HUES48 (cell line): ENCODE measurements at regions not wholly inside any gene's neighbourhood (a gene's known extent, or its start where the extent isn't known, plus 50 kb on each side); places are given as distances from the start of the nearest gene placed in this dataset.
"Not testable (repeated sequence)": the region's sequence is repeated elsewhere in the genome, so short reads cannot be mapped to it uniquely, and the experiment has no call there.

Experiments
- H3K27ac ChIP-seq: one replicate; pipeline ENCODE4 v1.7.0; 2013; ENCODE audit warnings: low read depth, low read length, inconsistent platforms
- H3K27me3 ChIP-seq: 2 replicates; pipeline ENCODE4 v1.6.1; 2013; ENCODE audit warnings: mild to moderate bottlenecking, low read length; ENCODE audit not compliant: control insufficient read depth, insufficient read depth
- H3K36me3 ChIP-seq: 2 replicates; pipeline ENCODE4 v1.6.1; 2013; ENCODE audit warnings: low read length; ENCODE audit not compliant: control insufficient read depth, insufficient read depth
- H3K4me1 ChIP-seq: 2 replicates; pipeline ENCODE4 v1.6.1; 2013; ENCODE audit warnings: mild to moderate bottlenecking, low read length; ENCODE audit not compliant: control insufficient read depth, insufficient read depth
- H3K4me3 ChIP-seq: 2 replicates; pipeline ENCODE4 v1.5.1; 2013; ENCODE audit warnings: mild to moderate bottlenecking, low read depth, low read length
- H3K9ac ChIP-seq: 2 replicates; pipeline ENCODE4 v1.6.1; 2013; ENCODE audit warnings: mild to moderate bottlenecking, low read depth, low read length, moderate library complexity
- H3K9me3 ChIP-seq: 2 replicates; pipeline ENCODE4 v1.6.1; 2013; ENCODE audit warnings: low read length; ENCODE audit not compliant: control insufficient read depth, insufficient read depth

DNA sequence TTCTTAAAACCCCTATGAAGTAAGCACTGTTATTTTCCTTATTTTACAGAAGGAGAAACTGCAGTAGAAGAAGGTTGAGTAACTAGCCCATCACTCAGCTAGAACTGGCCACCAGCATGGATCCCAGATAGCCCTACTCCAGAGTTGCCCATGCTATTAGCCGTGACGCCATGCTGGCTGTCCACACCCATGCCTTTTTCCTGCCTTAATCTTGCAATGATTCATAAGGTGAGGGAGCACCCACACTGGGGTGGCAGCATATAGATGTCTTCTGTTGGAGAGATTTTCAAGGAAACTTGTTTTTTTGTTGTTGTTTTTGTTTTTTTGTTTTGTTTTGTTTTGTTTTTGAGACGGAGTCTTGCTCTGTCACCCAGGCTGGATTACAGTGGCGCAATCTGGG is 204.1 kb upstream of the HAAO start:
- no peaks in the 10 kb centered on the region for H3K27me3 ChIP-seq
- H3K9me3 ChIP-seq = peaks cover 4% of the 10 kb centered on the region
- H3K36me3 ChIP-seq = no peaks in the 10 kb centered on the region
- H3K9ac ChIP-seq = no peak overlapping the region
- no peak overlapping the region for H3K4me3 ChIP-seq
- no peak overlapping the region for H3K27ac ChIP-seq
- H3K4me1 ChIP-seq = no peaks in the 10 kb centered on the region

DNA sequence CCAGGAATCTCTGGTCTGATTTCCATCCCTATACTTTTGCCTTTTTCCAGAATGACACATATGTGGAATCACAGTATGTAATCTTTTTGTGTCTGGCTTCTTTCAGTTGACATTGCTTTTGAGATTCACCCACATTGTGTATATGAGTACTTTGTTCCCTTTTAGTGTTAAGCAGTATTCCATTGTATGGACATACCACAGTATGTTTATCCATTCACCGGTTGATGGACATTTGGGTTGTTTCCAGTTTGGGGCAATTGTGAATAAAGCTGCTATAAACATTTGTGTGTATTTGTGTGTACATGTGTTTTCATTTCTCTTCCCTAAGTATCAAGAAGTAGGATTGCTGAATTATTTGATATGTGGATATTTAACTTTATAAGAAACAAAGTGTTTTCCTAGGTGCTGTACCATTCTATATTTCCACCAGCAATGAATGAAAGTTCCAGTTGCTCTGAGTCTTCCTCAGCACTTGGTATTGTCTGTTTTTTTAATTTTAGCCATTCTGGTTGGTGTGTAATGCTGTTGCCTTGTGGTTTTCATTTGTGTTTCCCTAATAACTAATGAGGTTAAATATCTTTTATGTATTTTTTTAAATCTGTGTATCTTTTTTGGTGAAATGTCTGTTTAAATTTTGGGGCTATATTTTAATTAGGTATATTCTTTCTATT is 203.5 kb upstream of the HAAO start:
- Histone ChIP-seq H3K9ac (no peak overlapping the region), H3K9me3 (peaks cover 4% of the 10 kb centered on the region), H3K4me3 (no peak overlapping the region), H3K36me3 (no peaks in the 10 kb centered on the region), H3K27ac (no peak overlapping the region), H3K4me1 (no peaks in the 10 kb centered on the region), H3K27me3 (no peaks in the 10 kb centered on the region)

DNA sequence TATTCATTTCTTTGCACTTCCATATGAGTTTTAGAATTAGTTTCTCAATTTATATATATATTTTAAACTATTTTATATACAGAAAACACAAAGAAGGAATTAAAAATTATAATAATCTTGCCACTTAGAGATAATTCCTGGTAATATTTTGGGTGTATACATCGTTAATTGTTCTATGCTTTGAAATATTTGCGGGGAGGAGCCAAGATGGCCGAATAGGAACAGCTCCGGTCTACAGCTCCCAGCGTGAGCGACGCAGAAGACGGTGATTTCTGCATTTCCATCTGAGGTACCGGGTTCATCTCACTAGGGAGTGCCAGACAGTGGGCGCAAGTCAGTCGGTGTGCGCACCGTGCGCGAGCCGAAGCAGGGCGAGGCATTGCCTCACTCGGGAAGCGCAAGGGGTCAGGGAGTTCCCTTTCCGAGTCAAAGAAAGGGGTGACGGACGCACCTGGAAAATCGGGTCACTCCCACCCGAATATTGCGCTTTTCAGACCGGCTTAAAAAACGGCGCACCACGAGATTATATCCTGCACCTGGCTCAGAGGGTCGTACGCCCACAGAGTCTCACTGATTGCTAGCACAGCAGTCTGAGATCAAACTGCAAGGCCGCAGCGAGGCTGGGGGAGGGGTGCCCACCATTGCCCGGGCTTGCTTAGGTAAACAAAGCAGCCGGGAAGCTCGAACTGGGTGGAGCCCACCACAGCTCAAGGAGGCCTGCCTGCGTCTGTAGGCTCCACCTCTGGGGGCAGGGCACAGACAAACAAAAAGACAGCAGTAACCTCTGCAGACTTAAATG is 197.1 kb upstream of the HAAO start:
- H3K27ac ChIP-seq = not testable (repeated sequence)

DNA sequence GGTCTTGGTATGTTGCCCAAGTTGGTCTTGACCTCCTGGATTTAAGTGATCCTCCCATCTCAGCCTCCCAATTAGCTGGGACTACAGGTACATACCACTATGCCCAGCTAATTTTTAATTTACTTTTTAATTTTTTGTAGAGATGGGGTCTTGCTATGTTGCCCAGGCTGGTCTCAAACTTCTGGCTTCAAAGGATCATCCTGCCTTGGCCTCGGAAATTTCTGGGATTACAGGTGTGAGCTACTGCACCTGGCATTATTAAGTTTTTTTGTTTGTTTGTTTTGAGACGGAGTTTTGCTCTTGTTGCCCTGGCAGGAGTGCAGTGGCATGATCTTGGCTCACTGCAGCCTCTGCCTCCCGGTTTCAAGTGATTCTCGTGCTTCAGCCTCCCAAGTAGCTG is 195.7 kb upstream of the HAAO start:
- H3K27me3 ChIP-seq, H3K27ac ChIP-seq: not testable (repeated sequence)

More for the DNA sequence above, 197.1 kb upstream of the HAAO start:
- not testable (repeated sequence) for H3K36me3 ChIP-seq, H3K4me3 ChIP-seq, H3K4me1 ChIP-seq, H3K9ac ChIP-seq, H3K27me3 ChIP-seq, H3K9me3 ChIP-seq

DNA sequence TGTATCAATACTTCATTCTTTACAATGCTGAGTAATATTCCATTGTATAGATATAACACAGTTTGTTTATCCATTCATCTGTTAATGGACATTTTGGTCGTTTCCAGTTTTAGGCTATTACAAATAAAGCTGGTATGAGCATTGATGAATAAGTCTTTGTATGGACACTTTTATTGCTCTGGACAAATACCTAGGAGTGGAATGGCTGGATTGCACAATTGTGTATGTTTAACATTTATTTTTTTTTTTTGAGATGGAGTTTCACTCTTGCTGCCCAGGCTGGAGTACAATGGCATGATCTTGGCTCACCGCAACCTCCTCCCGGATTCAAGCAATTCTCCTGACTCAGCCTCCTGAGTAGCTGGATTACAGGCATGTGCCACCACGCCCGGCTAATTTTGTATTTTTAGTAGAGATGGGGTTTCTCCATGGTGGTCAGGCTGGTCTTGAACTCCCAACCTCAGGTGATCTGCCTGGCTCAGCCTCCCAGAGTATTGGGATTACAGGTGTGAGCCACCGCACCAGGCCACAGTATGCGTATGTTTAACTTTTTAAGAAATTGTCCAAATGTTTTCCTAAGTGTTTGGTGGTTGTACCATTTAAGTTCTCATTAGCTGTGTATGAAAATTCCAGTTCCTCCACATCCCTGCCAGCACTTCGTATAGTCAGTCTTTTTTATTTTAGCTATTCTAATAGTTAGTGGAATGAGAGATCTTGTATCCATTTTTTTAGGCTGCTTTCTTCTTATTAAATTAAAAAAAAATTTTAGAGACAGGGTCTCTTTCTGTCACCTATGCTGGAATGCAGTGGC is 194.9 kb upstream of the HAAO start:
- Histone ChIP-seq H3K9ac (no peak overlapping the region), H3K27me3 (no peaks in the 10 kb centered on the region), H3K27ac (no peak overlapping the region), H3K4me1 (no peaks in the 10 kb centered on the region), H3K9me3 (no peaks in the 10 kb centered on the region), H3K4me3 (no peak overlapping the region), H3K36me3 (no peaks in the 10 kb centered on the region)

More for the DNA sequence above, 195.7 kb upstream of the HAAO start:
- not testable (repeated sequence) for H3K9me3 ChIP-seq, H3K4me1 ChIP-seq, H3K36me3 ChIP-seq, H3K4me3 ChIP-seq, H3K9ac ChIP-seq

DNA sequence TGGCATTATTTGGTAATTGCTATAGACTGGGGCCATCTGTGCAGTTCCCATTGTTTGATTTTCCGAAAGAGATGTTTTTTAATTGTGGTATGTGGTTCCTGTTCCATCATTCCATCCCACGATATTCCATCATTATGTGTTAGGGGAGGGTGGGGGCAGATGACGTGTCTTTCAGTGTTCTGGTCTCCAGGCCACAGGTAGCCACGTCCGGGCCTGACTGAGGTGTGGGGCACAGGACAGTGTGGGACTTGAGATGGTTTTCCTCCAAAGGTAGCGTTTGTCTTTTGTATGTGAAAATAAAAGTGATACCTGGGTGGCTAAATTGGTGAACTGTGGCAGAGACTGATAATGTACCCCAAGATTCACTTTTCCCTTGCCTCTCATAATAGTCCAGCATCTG is 192.2 kb upstream of the HAAO start:
- no peak overlapping the region for H3K9ac ChIP-seq
- no peaks in the 10 kb centered on the region for H3K4me1 ChIP-seq
- H3K27me3 ChIP-seq = no peaks in the 10 kb centered on the region
- no peaks in the 10 kb centered on the region for H3K9me3 ChIP-seq
- no peaks in the 10 kb centered on the region for H3K36me3 ChIP-seq
- no peak overlapping the region for H3K27ac ChIP-seq
- H3K4me3 ChIP-seq = no peak overlapping the region

DNA sequence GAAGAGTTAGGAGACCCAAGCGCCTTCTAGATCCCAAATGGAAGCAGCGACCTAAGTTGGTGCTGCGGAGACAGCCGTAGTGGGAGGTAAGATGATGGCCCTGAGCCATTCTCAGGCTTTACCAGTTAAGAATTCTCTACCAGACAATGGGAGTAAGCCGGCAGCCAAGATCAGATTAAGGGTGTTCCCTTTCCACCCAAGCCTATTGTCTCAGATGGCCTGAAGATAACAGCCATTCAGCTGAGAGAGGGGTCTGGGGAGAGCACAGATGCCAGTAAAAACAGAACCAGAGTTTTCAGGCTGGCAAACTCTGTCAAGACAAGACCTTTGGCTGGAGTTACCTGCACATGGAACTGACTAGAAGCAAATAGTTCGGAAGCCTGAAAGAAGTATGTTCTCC is 191.7 kb upstream of the HAAO start:
- Histone ChIP-seq H3K4me1 (no peaks in the 10 kb centered on the region), H3K9me3 (no peaks in the 10 kb centered on the region), H3K4me3 (no peak overlapping the region), H3K27me3 (no peaks in the 10 kb centered on the region), H3K27ac (no peak overlapping the region), H3K9ac (no peak overlapping the region), H3K36me3 (no peaks in the 10 kb centered on the region)

DNA sequence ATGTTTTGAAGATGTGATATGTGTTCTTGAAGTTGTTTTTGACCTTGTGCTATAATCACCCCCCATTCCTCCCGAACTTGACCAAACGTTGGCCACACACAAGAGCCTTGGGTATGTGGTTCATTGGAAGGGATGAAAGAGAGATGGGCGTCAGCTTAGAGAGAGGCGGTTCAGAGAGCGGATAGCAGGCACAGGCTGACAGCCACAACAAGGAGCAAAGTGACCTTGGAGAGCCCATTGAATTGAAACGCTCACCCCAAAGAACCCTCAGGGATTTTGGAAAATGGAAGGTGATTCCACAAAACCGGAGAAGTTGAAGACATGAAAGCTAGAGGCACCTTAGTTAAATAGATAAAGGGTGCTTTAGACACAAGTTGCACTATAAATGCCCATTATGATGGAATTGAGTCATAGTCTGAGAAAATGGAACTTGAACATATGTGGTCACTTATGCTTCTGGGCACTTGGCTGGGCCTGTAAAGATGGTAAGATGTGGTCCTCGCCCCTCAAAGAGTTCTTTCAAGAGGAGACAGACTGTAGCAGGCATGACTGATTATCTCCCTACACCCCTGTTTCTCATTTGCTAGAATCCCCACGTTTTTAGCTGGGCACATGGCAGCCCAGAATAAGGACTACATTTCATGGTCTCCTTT is 188.5 kb upstream of the HAAO start:
- H3K27me3 ChIP-seq = no peaks in the 10 kb centered on the region

DNA sequence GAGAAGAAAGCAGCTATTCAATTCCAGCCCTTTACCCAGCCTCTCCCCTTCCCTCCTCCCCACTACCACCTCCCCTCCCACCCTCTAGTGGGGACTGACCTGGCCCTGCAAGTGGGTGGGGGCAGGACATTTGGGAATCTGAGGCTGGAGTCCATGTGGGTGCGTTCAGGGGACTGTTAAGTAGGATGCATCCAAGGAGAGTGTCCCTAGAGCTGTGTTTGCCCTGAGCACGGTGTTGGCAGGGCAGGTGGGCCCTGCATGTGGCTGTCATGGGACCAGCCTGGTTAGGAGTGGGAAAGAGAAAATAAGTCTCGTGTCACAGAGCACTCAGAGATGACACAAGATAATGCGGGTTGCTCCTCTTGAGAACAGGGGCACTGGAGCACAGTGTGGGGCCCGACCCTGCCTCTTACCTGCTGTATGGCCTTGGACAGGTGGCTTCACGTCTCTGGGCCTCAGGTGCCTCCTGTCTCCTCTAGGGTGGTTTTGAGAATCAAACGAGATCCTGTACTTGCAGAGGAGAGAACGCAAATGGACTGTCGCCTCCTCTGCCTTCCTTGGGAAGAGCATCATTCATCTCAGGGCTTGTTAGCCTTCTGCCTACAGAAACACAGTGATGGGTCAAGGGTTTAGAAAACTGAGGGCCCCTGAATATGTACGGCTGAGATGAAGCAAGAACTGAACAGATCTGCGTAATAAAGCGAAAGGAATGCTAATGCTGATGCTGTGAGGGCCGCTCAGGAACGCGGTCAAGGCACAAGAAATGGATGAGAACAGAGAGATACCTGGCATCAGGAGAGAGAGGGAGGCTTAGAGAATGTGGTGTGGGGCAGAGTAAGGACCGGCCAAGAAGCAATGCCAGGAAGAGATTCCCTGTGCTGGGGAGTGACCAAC is 187.7 kb upstream of the HAAO start:
- Histone ChIP-seq H3K27me3 (no peaks in the 10 kb centered on the region), H3K9me3 (no peaks in the 10 kb centered on the region), H3K9ac (no peak overlapping the region), H3K36me3 (no peaks in the 10 kb centered on the region), H3K4me1 (no peaks in the 10 kb centered on the region; the same call in 1 of the 2 replicates), H3K4me3 (no peak overlapping the region), H3K27ac (no peak overlapping the region)

More for the DNA sequence above, 188.5 kb upstream of the HAAO start:
- Histone ChIP-seq H3K9me3 (no peaks in the 10 kb centered on the region), H3K36me3 (no peaks in the 10 kb centered on the region), H3K4me1 (no peaks in the 10 kb centered on the region), H3K9ac (no peak overlapping the region), H3K4me3 (no peak overlapping the region), H3K27ac (no peak overlapping the region)

DNA sequence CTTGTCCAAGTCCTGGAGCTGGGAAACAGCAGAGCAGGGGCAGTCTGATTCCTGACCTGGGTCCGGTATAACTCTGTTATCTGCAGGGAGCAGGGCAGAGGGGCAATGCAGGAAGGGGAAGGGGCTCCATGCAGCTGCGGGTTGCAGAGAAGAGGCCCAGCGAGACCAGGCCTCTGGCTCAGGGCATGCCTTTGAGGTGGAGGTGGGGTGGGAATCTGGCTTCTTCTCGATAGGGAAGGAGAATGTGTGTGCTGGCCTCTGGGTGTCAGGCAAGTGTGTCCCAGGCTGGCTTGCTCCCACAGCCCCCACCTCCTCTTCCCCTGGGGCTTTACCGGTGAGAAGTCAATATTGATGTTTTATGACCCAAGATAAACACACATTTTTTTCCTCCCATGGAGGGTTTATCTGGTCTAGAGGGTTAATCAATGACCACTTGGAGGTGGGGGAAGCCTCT is 187.1 kb upstream of the HAAO start:
- H3K9ac ChIP-seq = no peak overlapping the region
- H3K4me1 ChIP-seq = peaks cover 5% of the 10 kb centered on the region
- H3K27me3 ChIP-seq = no peaks in the 10 kb centered on the region

More for the DNA sequence above, 187.1 kb upstream of the HAAO start:
- H3K4me3 ChIP-seq = no peak overlapping the region
- no peaks in the 10 kb centered on the region for H3K36me3 ChIP-seq
- H3K9me3 ChIP-seq = no peaks in the 10 kb centered on the region
- H3K27ac ChIP-seq = no peak overlapping the region
